ENCODE measurements at regions not wholly inside any gene's neighbourhood (a gene's known extent, or its start where the extent isn't known, plus 50 kb on each side); places are given as distances from the start of the nearest gene placed in this dataset.

DNA sequence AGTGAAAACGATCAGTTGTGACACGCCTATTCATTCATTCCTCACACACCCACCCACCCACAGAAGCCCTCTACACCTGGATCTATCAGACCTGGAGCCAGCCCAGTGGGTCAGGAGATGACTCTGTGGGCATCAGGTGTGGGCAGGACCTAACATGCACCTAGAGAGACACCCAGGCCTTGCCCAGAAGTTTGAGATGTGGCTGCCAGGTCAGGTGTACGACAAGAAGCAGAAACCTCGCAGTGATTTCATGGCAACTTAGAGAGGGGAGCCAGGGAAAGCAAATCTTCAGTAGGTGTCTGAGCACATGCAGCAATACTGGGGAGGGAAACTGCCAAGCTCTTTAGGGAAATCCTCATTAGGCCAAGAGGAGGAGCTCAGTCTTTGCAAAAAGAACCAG lies 264.7 kb upstream of the ROPN1 start:
- Mint-ChIP-seq H3K36me3 (ENCODE audit: insufficient read depth in 2 of 2) (no peaks in the 10 kb centered on the region), H3K4me3 (no peak overlapping the region), H3K27me3 (ENCODE audit: low read depth) (no peaks in the 10 kb centered on the region), H3K4me1 (ENCODE audit: low read depth) (no peaks in the 10 kb centered on the region), H3K9me3 (no peaks in the 10 kb centered on the region), H3K27ac (no peak overlapping the region)
- ATAC-seq (replicated peaks in 1 of 2) (no peak), DNase-seq (no peak)

DNA sequence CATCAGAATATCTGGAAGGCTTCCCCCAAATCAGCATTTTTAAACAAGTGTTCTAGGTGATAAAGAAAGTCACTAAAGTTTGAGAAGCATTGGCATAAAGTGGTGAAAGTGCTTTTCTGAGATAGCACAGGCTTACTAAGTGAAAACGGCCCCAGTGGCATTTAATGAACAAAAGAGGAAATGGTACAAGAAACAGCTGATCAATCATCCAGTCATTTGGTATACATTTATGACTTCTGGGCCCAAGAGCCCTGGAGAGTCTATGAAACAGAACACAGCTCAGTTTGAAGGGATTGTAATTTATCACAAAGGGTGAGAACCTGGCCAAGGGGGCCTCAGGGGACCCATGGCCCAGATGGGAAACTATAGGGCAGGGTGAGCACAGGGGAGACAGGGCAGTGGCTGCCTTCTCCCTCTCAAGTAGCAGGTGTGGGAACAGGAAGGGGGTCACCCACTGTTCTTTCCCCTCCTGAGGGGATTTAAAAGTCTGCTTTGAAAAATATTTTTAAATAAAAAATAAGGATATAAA lies 265.5 kb upstream of the ROPN1 start:
- Mint-ChIP-seq H3K4me3 (no peak overlapping the region), H3K27ac (no peak overlapping the region), H3K9me3 (no peaks in the 10 kb centered on the region), H3K27me3 (ENCODE audit: low read depth) (no peaks in the 10 kb centered on the region), H3K4me1 (ENCODE audit: low read depth) (no peaks in the 10 kb centered on the region), H3K36me3 (ENCODE audit: insufficient read depth in 2 of 2) (no peaks in the 10 kb centered on the region)
- ATAC-seq (replicated peaks in 1 of 2) (no peak), DNase-seq (no peak)

DNA sequence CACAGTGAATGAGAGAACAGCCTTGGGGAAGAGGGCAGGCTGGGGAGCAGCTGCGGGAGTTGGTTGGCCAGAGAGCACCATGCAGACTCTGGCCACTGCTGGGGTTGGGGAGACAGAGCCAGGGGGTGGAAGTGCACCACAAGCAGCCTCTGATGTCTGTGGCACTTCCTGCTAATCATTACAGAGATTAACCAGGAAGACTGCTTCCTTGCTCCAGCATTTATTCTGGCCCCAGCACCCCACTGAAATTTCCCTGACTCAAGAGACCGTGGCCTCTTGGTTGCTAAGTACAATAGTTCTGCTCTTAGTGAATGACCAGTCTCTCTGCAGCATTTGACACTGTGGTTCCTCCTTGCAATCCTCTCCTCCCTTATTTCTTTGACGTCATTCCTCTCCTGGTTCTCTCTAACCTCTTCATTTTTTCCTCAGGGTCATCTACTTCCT lies 266.2 kb upstream of the ROPN1 start:
- Mint-ChIP-seq H3K36me3 (ENCODE audit: insufficient read depth in 2 of 2) (no peaks in the 10 kb centered on the region), H3K27ac (no peak overlapping the region), H3K9me3 (no peaks in the 10 kb centered on the region), H3K4me3 (no peak overlapping the region), H3K4me1 (ENCODE audit: low read depth) (no peaks in the 10 kb centered on the region), H3K27me3 (ENCODE audit: low read depth) (peaks cover under 1% of the 10 kb centered on the region)
- DNase-seq: no peak
- ATAC-seq (replicated peaks in 1 of 2): no peak

DNA sequence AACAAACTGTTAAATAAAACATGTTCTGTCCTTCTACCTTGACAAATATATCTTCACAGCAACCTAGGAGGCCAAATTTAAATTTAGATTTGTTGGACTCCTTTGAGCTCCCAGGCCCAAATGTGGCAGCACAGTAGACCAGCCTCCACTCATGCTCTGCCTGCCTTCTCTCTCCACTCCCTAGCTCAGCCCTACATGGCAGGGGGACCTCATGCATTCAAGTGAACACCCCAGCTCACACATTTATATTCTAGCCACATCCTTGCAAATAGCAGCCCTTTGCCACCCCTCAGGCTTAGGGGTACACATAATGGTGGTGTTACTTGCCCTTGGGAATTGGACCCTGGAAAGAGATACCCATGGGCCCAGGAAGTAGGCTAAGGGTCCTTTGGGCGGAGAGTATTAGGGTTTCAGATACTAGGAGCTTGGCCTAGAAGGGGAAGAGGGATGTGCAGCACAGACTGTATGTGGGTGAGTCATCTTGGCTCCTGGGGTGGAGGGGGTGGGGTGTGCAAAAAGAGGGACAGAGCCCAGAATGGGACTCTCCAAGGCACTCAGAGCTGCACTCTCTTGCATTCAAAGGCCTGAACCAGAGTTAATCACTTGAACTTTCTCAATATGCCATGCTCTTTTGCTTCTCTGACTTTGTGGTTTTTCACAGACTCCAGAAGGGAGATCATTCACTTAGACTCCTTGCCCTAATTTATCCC lies 268.4 kb upstream of the ROPN1 start:
- no peak for ATAC-seq (replicated peaks in 1 of 2)
- Mint-ChIP-seq H3K36me3 (ENCODE audit: insufficient read depth in 2 of 2) (no peaks in the 10 kb centered on the region), H3K27ac (no peak overlapping the region), H3K4me1 (ENCODE audit: low read depth) (no peaks in the 10 kb centered on the region), H3K27me3 (ENCODE audit: low read depth) (peaks cover 7% of the 10 kb centered on the region), H3K4me3 (no peak overlapping the region), H3K9me3 (no peaks in the 10 kb centered on the region)
- DNase-seq: no peak

DNA sequence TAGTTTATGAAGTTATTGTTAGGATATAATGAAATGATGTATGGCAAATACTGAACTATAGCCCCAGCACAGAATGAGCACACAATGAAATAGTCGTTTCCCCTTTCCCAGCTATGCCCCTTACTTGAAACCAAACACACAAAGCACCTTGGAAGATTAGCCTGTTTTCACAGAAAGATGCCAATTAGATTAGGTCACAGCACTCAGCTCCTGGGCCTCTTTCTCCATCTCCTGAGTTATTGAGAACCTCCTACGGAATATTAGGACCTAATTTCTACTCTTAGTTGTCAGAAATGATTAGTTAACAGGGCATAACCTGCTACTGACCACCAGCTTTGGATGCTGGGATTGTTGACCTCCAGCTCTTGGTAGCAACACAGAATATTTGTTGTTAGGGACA lies 269.4 kb upstream of the ROPN1 start:
- H3K4me1 Mint-ChIP-seq (ENCODE audit: low read depth): no peaks in the 10 kb centered on the region
- DNase-seq: no peak
- H3K27me3 Mint-ChIP-seq (ENCODE audit: low read depth): peaks cover 7% of the 10 kb centered on the region

DNA sequence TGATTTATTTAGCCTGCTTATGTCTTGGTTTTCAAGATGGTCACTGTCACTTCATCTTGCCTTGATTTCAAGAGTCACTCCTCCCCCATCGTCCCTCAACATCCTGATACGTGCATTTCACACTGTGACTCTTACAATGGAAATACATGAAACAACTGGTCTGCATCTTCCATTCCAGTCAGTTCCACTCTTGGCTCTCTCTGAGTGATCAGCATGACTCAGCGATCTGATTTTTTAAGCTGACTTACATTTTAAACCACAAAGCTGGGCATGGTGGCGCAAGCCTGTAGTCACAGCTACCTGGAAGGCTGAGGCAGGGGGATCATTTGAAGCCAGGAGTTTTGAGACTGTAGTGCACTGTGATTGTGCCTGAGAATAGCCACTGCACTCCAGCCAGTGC lies 271.2 kb upstream of the ROPN1 start:
- Mint-ChIP-seq H3K27me3 (ENCODE audit: low read depth) (peaks cover 7% of the 10 kb centered on the region), H3K9me3 (no peaks in the 10 kb centered on the region), H3K4me1 (ENCODE audit: low read depth) (no peaks in the 10 kb centered on the region), H3K4me3 (no peak overlapping the region), H3K36me3 (ENCODE audit: insufficient read depth in 2 of 2) (no peaks in the 10 kb centered on the region), H3K27ac (no peak overlapping the region)
- ATAC-seq (replicated peaks in 1 of 2) (no peak), DNase-seq (no peak)

More for the DNA sequence above, 269.4 kb upstream of the ROPN1 start:
- Mint-ChIP-seq H3K36me3 (ENCODE audit: insufficient read depth in 2 of 2) (no peaks in the 10 kb centered on the region), H3K27ac (no peak overlapping the region), H3K4me3 (no peak overlapping the region), H3K9me3 (no peaks in the 10 kb centered on the region)
- no peak for ATAC-seq (replicated peaks in 1 of 2)

DNA sequence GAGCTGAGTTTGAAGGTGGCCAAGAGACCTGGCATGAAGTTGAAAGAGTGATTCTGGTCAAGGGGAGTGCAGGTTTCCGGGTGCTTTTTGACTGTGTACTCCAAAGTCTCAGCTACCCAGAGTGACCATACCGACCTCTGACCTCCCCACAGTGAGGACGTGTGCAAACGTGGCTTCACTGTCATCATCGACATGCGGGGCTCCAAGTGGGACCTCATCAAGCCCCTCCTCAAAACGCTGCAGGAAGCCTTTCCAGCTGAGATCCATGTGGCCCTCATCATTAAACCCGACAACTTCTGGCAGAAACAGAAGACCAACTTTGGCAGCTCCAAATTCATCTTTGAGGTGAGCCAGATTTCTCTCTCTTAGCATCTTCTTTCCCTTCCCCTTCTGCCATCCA lies 272.4 kb upstream of the ROPN1 start:
- Mint-ChIP-seq H3K27ac (no peak overlapping the region), H3K4me3 (no peak overlapping the region), H3K4me1 (ENCODE audit: low read depth) (no peaks in the 10 kb centered on the region), H3K27me3 (ENCODE audit: low read depth) (peaks cover 7% of the 10 kb centered on the region), H3K36me3 (ENCODE audit: insufficient read depth in 2 of 2) (no peaks in the 10 kb centered on the region), H3K9me3 (no peaks in the 10 kb centered on the region)
- ATAC-seq (replicated peaks in 1 of 2) (no peak), DNase-seq (no peak)

DNA sequence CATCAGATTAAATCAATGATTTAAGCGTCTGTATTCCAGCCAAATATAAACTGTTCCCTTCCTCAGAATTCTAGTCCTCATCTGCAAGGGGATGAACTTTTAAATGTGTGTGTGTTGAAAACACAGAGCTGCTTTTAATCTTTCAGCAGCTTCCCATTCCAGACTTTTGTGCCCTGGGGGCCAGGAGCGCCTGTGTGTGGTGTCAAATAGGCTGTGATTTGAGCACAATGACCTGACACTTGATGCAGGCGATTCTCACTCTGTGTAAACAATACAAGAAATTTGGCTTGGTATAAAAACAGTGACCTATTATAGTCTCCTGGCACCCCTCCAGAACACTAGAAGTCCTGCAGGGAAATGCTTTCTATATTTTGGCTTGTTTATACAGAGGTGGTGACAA lies 274.6 kb upstream of the ROPN1 start:
- H3K27ac Mint-ChIP-seq: no peak overlapping the region
- H3K27me3 Mint-ChIP-seq (ENCODE audit: low read depth): peaks cover 7% of the 10 kb centered on the region
- no peaks in the 10 kb centered on the region for H3K4me1 Mint-ChIP-seq (ENCODE audit: low read depth)
- H3K36me3 Mint-ChIP-seq (ENCODE audit: insufficient read depth in 2 of 2): no peaks in the 10 kb centered on the region
- H3K9me3 Mint-ChIP-seq: no peaks in the 10 kb centered on the region
- ATAC-seq (replicated peaks in 1 of 2) (no peak), DNase-seq (no peak)
- no peak overlapping the region for H3K4me3 Mint-ChIP-seq

DNA sequence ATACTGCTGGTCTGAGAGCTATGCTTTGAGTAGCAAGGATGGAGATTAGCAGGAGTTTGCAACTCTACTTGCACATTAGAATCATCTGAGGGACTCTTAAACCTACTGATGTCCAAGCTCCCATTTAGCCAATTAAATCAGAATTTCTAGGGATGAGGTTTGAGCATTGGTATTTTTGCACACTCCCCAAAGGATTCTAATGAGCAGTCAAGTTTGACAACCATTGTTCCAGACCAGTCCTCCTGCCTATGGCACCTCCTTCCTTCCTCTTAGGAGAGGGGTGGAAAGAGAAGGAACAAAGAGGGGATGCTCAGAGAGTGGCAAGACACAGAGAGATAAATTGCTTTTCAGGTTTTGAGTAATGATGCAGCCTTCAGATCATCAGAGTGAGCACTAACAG lies 275.5 kb upstream of the ROPN1 start:
- H3K4me1 Mint-ChIP-seq (ENCODE audit: low read depth): no peaks in the 10 kb centered on the region
- DNase-seq: no peak
- H3K27ac Mint-ChIP-seq: no peak overlapping the region
- H3K36me3 Mint-ChIP-seq (ENCODE audit: insufficient read depth in 2 of 2): no peaks in the 10 kb centered on the region
- H3K4me3 Mint-ChIP-seq: no peak overlapping the region
- no peaks in the 10 kb centered on the region for H3K9me3 Mint-ChIP-seq
- H3K27me3 Mint-ChIP-seq (ENCODE audit: low read depth): peaks cover 7% of the 10 kb centered on the region
- no peak for ATAC-seq (replicated peaks in 1 of 2)

DNA sequence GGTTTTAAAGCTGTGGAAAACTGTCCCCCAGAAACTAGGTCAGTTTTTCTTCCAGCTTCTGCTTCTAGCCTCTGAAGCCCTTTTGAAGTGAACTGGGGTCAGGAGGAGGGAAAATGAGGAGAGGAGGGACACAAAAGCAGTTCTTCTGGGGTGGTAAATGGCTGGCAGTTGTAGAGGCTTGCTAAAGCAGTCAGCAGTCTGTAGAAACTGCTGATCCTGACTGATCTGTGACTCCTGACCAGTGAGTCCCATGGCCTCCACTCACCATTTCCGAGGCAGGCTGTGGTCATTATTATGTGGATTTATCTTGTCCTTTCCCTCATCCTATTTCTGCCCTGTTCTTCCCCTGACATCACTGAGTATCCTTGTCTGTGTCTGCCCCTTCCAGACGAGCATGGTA lies 276.4 kb upstream of the ROPN1 start:
- Mint-ChIP-seq H3K9me3 (no peaks in the 10 kb centered on the region), H3K27ac (no peak overlapping the region), H3K36me3 (ENCODE audit: insufficient read depth in 2 of 2) (no peaks in the 10 kb centered on the region), H3K4me3 (no peak overlapping the region), H3K4me1 (ENCODE audit: low read depth) (no peaks in the 10 kb centered on the region), H3K27me3 (ENCODE audit: low read depth) (peaks cover 4% of the 10 kb centered on the region)
- no peak for DNase-seq
- ATAC-seq (replicated peaks in 1 of 2): no peak

DNA sequence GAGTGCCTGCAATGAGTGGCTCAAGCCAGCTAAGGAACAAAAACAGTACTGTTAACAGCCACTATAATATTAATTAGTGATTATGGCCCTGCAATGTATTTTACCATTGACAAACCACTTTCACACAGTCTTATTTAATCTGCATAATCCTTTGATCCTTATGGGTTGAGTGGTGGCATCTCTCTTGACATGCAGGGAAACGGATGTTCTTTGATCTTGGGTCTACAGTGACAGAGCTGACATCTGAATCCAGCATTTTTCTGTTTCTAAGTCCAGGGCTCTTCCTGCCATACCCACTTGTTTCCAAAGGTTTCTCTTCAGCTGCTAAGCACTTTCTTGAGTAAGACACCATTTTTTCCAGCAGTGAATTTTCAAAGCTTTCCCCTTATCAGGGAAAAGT lies 277.7 kb upstream of the ROPN1 start:
- Mint-ChIP-seq H3K27me3 (ENCODE audit: low read depth) (no peaks in the 10 kb centered on the region), H3K4me3 (no peak overlapping the region), H3K27ac (no peak overlapping the region), H3K9me3 (no peaks in the 10 kb centered on the region), H3K36me3 (ENCODE audit: insufficient read depth in 2 of 2) (no peaks in the 10 kb centered on the region), H3K4me1 (ENCODE audit: low read depth) (no peaks in the 10 kb centered on the region)
- no peak for ATAC-seq (replicated peaks in 1 of 2)
- no peak for DNase-seq

DNA sequence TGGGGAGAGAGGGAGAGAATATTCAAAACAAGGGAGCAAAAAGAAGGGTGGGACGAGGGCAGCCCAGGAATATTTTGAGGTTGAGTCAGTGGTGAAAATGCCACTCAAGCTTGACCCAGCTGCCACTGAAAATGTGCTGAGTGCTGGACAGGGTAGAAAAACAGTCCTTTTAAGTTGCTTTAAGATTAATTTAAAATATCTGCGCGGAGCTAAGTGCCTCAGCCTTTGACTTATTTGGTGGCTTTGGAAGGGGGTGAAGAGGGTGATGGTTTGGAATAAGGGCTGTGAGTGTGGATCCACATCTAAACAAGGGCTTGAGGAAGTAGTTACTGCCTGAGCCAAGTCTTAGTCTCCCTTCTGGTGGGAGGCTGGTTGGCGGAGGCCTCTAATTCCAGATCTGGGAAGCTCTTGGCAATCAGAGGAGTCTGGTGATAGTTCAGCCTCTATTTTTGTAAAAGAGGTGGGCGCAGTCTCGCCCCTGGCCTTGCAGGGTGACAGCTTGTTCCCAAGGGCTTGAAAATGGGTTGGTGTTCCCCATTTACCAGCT lies 280.8 kb upstream of the ROPN1 start:
- no peak for ATAC-seq (replicated peaks in 1 of 2)

DNA sequence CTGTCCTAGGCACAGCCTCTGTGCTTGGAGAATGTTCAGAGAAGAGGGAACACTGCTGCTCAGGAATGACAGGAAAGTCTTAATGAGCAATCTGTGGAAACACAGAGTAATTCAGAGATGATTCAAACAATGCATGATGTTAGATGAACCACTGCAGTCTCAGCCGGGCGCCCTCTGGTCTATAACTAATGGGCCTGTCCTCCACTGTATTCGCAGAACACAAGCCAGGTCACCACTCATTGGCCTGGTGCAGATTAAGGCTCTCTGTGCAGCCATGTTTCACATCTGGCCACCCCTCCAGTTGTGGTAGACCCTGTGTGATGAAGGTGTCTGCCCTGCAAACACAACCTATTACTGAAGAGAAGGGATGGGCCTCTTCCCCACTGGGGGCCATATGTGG lies 281.7 kb upstream of the ROPN1 start:
- Mint-ChIP-seq H3K36me3 (ENCODE audit: insufficient read depth in 2 of 2) (no peaks in the 10 kb centered on the region), H3K27ac (no peak overlapping the region), H3K4me1 (ENCODE audit: low read depth) (no peaks in the 10 kb centered on the region), H3K4me3 (no peak overlapping the region), H3K9me3 (no peaks in the 10 kb centered on the region), H3K27me3 (ENCODE audit: low read depth) (no peaks in the 10 kb centered on the region)
- ATAC-seq (replicated peaks in 1 of 2) (no peak), DNase-seq (no peak)

More for the DNA sequence above, 280.8 kb upstream of the ROPN1 start:
- no peaks in the 10 kb centered on the region for H3K9me3 Mint-ChIP-seq
- no peak overlapping the region for H3K4me3 Mint-ChIP-seq
- H3K36me3 Mint-ChIP-seq (ENCODE audit: insufficient read depth in 2 of 2): no peaks in the 10 kb centered on the region
- H3K27ac Mint-ChIP-seq: no peak overlapping the region
- no peak for DNase-seq
- no peaks in the 10 kb centered on the region for H3K27me3 Mint-ChIP-seq (ENCODE audit: low read depth)
- no peaks in the 10 kb centered on the region for H3K4me1 Mint-ChIP-seq (ENCODE audit: low read depth)

DNA sequence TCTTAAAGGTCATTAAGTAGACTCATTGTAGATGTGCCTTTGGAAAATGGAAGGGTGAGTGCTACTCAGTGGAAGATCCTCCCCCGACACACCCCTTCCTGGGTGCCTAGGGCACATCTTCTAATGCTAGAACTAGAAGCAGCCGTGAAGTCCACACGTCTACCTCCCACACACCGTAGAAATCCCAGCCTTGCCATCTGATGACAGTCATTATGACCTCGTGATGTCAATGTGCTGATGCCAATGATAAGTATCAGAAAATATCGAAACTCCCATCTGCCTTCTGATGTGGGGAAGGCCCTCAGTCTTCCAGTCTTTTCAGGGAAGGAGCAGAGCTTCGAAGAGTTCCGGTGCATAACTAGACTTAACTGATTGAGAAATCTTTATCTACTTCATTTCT lies 282.1 kb upstream of the ROPN1 start:
- Mint-ChIP-seq H3K4me1 (ENCODE audit: low read depth) (no peaks in the 10 kb centered on the region), H3K27me3 (ENCODE audit: low read depth) (no peaks in the 10 kb centered on the region), H3K36me3 (ENCODE audit: insufficient read depth in 2 of 2) (no peaks in the 10 kb centered on the region), H3K27ac (no peak overlapping the region), H3K9me3 (no peaks in the 10 kb centered on the region), H3K4me3 (no peak overlapping the region)
- no peak for DNase-seq
- no peak for ATAC-seq (replicated peaks in 1 of 2)

Data from activated T-cell treated with anti-CD3 and anti-CD28 coated beads, Interleukin-2, amount 50 U/mL, for 72 hours (primary cell).